ENCODE measurements at regions not wholly inside any gene's neighbourhood (a gene's known extent, or its start where the extent isn't known, plus 50 kb on each side); places are given as distances from the start of the nearest gene placed in this dataset.

- Histone ChIP-seq H3K4me3 (ENCODE audit: low read length) (no peak overlapping the region), H3K27ac (ENCODE audit: low read length) (no peak overlapping the region), H3K9me2 (ENCODE audit: insufficient read depth, low read length) (no peaks in the 10 kb centered on the region)
These were observed 644.3 kb downstream of the BCL11A start for GRCh38 chr2:59909147-59909546.

GRCh38 chr2:59905731-59906130, 647.7 kb downstream of the BCL11A start:
- H3K36me3 ChIP-seq (ENCODE audit: insufficient read depth, low read length), result no peaks in the 10 kb centered on the region
- H3K9me2 ChIP-seq (ENCODE audit: insufficient read depth, low read length), result no peaks in the 10 kb centered on the region
- H4K20me1 ChIP-seq (ENCODE audit: insufficient read depth), result no peaks in the 10 kb centered on the region
- H3K9ac ChIP-seq (ENCODE audit: low read length), result no peak overlapping the region
- no peaks in the 10 kb centered on the region for H3K9me3 ChIP-seq (ENCODE audit: low read length)
- no peak overlapping the region for H3K4me2 ChIP-seq (ENCODE audit: low read length)
- no peaks in the 10 kb centered on the region for H3K79me2 ChIP-seq (replicated peaks; ENCODE audit: insufficient read depth, low read length)
- H3K27ac ChIP-seq (ENCODE audit: low read length), result no peak overlapping the region
- H2AFZ ChIP-seq (ENCODE audit: low read depth, low read length), result no peak overlapping the region
- H3K4me3 ChIP-seq (ENCODE audit: low read length), result no peak overlapping the region
- H3F3A ChIP-seq (ENCODE audit: insufficient read depth, low read length, poor library complexity, severe bottlenecking), result no peaks in the 10 kb centered on the region
- no peaks in the 10 kb centered on the region for H3K27me3 ChIP-seq (ENCODE audit: insufficient read depth, low read depth, low read length)
- TF ChIP-seq SMC3 (conservative IDR thresholded peaks at IDR 0.05; ENCODE audit: poor library complexity) (no peak), RAD21 (conservative IDR thresholded peaks at IDR 0.05) (no peak), CTCF (IDR thresholded peaks at IDR 0.05; ENCODE audit: poor library complexity, severe bottlenecking) (no peak), REST (IDR thresholded peaks at IDR 0.05; ENCODE audit: borderline replicate concordance) (no peak), EZH2 (IDR thresholded peaks at IDR 0.05; ENCODE audit: borderline replicate concordance, insufficient read depth, low read length, poor library complexity, severe bottlenecking) (no peak), POLR2AphosphoS5 (IDR thresholded peaks at IDR 0.05) (no peak), TAF1 (IDR thresholded peaks at IDR 0.05; ENCODE audit: low read depth) (no peak)

More at GRCh38 chr2:59909147-59909546, 644.3 kb downstream of the BCL11A start:
- Histone ChIP-seq H3K79me2 (replicated peaks; ENCODE audit: insufficient read depth, low read length) (no peaks in the 10 kb centered on the region), H4K20me1 (ENCODE audit: insufficient read depth) (no peaks in the 10 kb centered on the region), H3K9me3 (ENCODE audit: low read length) (no peaks in the 10 kb centered on the region), H3K36me3 (ENCODE audit: insufficient read depth, low read length) (no peaks in the 10 kb centered on the region), H3K9ac (ENCODE audit: low read length) (no peak overlapping the region), H2AFZ (ENCODE audit: low read depth, low read length) (no peak overlapping the region), H3F3A (ENCODE audit: insufficient read depth, low read length, poor library complexity, severe bottlenecking) (peaks cover 5% of the 10 kb centered on the region), H3K4me2 (ENCODE audit: low read length) (no peak overlapping the region), H3K27me3 (ENCODE audit: insufficient read depth, low read depth, low read length) (no peaks in the 10 kb centered on the region)
- no peak for TF ChIP-seq CTCF (IDR thresholded peaks at IDR 0.05; ENCODE audit: poor library complexity, severe bottlenecking)
- TF ChIP-seq EP300 (conservative IDR thresholded peaks at IDR 0.05; ENCODE audit: poor library complexity, severe bottlenecking), result no peak
- no peak for TF ChIP-seq POLR2AphosphoS5 (IDR thresholded peaks at IDR 0.05)
- TF ChIP-seq EZH2 (IDR thresholded peaks at IDR 0.05; ENCODE audit: borderline replicate concordance, insufficient read depth, low read length, poor library complexity, severe bottlenecking), result no peak
- no peak for TF ChIP-seq RAD21 (conservative IDR thresholded peaks at IDR 0.05)
- TF ChIP-seq TAF1 (IDR thresholded peaks at IDR 0.05; ENCODE audit: low read depth), result no peak
- TF ChIP-seq MXI1 (conservative IDR thresholded peaks at IDR 0.05; ENCODE audit: poor library complexity, severe bottlenecking), result no peak
- TF ChIP-seq SMC3 (conservative IDR thresholded peaks at IDR 0.05; ENCODE audit: poor library complexity), result no peak
- TF ChIP-seq REST (IDR thresholded peaks at IDR 0.05; ENCODE audit: borderline replicate concordance), result no peak
